Body of pancreas (tissue), 4 donors: ENCODE measurements at regions not wholly inside any gene's neighbourhood (a gene's known extent, or its start where the extent isn't known, plus 50 kb on each side); places are given as distances from the start of the nearest gene placed in this dataset.
A peak's percentile ranks its signal among the peaks of the same experiment; 100 is the strongest.

Experiments used
- ATAC-seq: fragments of 150-250 bp; one replicate; pipeline ENCODE4 v1.9.1; 2016
- DNase-seq, 4 donors: peaks; one replicate each; pipeline ENCODE4 v3.0.0-alpha.2; 2019
- H3K27ac ChIP-seq, 4 donors: fragments of 200-600 bp; sonication (generic); 1 replicate in 3 of 4; 2 replicates in 1 of 4; pipeline versions ENCODE4 v1.5.1 to v1.6.1; 2016 to 2019; ENCODE audit warnings: mild to moderate bottlenecking in 1 of 4, mixed read lengths in 1 of 4, moderate library complexity in 1 of 4
- H3K27me3 ChIP-seq, 2 donors: fragments of 200-600 bp; sonication (generic); one replicate each; pipeline ENCODE4 v1.6.0; 2016; ENCODE audit warnings: mild to moderate bottlenecking in 1 of 2
- H3K36me3 ChIP-seq, 2 donors: fragments of 200-600 bp; sonication (generic); replicated peaks in 1 of 2; 2 replicates each; pipeline ENCODE4 v1.5.1; 2016; ENCODE audit warnings: low read depth in 2 of 2; ENCODE audit not compliant: insufficient read depth in 1 of 2
- H3K4me1 ChIP-seq: fragments of 200-600 bp; sonication (generic); one replicate; pipeline ENCODE4 v1.6.0; 2016
- H3K4me3 ChIP-seq, 2 donors: fragments of 200-600 bp; sonication (generic); 1 replicate in 1 of 2; 2 replicates in 1 of 2; pipeline ENCODE4 v1.5.1; 2016 to 2019
- H3K9me3 ChIP-seq, 3 donors: fragments of 200-600 bp; sonication (generic); 1 replicate in 2 of 3; 2 replicates in 1 of 3; pipeline ENCODE4 v1.5.1; 2016
- POLR2A ChIP-seq, 3 donors: fragments of 450-650 bp; IDR thresholded peaks; one replicate each; pipeline ENCODE4 v1.6.1; 2016; ENCODE audit warnings: antibody characterized with exemption in 3 of 3, mild to moderate bottlenecking in 2 of 3
- WGBS, 2 donors: methylation state at CpG; one replicate each; pipeline ENCODE4 v1.1.5; 2017; 5-methylcytosine and 5-hydroxymethylcytosine counted together
- intact Hi-C: fragments of 100-400 bp; cut with DNase I; formaldehyde crosslinking; loops from one replicate; pipeline ENCODE4 v1.15.1; 2023
- TF ChIP-seq, protein P1 (sequence below), 7 experiments: fragments of 450-650 bp in 4 of 7; fragments of 200-600 bp in 3 of 7; sonication (generic) in 3 of 7; IDR thresholded peaks; one replicate each; pipeline ENCODE4 v1.5.1; 2016 to 2019; ENCODE audit warnings: antibody characterized with exemption in 7 of 7

- Histone ChIP-seq H3K4me3 (no peak overlapping the region), H3K36me3 (no peaks in the 10 kb centered on the region), H3K27me3 (no peaks in the 10 kb centered on the region), H3K27ac (no peak overlapping the region), H3K9me3 (no peaks in the 10 kb centered on the region), H3K4me1 (no peaks in the 10 kb centered on the region)
- no peak for ATAC-seq
- TF ChIP-seq, protein P1, sequence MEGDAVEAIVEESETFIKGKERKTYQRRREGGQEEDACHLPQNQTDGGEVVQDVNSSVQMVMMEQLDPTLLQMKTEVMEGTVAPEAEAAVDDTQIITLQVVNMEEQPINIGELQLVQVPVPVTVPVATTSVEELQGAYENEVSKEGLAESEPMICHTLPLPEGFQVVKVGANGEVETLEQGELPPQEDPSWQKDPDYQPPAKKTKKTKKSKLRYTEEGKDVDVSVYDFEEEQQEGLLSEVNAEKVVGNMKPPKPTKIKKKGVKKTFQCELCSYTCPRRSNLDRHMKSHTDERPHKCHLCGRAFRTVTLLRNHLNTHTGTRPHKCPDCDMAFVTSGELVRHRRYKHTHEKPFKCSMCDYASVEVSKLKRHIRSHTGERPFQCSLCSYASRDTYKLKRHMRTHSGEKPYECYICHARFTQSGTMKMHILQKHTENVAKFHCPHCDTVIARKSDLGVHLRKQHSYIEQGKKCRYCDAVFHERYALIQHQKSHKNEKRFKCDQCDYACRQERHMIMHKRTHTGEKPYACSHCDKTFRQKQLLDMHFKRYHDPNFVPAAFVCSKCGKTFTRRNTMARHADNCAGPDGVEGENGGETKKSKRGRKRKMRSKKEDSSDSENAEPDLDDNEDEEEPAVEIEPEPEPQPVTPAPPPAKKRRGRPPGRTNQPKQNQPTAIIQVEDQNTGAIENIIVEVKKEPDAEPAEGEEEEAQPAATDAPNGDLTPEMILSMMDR (IDR thresholded peaks at IDR 0.05) = no peak
- no peak for TF ChIP-seq POLR2A (IDR thresholded peaks at IDR 0.05)
- WGBS, 2 donors = 43 to 49% methylated on average over 5 of the region's 5 CpGs
- no peak for DNase-seq
- intact Hi-C loops = no loop called here
Observed at GRCh38 chr3:82030916-82031315, 269.5 kb upstream of the GBE1 start.

DNA sequence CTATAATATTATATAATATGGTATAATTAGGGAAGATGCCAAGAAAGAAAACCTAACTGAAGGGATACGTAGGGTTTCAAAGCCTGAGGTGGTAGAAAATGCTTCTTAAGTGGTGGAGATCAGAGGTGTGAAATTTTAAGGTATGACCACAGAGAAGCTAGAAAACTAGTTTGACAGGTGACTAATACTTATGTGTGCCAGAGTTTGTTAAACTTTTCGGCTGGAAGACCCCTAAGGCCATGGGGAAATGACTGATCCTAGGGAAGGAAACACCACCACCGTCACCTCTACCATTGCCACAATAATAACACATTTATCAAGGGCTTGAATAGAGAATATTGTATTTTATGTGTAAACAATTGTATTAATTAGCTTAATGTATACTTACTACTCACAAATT is 261.4 kb upstream of the GBE1 start:
- no peak for ATAC-seq
- Histone ChIP-seq H3K9me3 (no peaks in the 10 kb centered on the region), H3K36me3 (no peaks in the 10 kb centered on the region), H3K27ac (no peak overlapping the region), H3K4me3 (no peak overlapping the region), H3K27me3 (no peaks in the 10 kb centered on the region), H3K4me1 (no peaks in the 10 kb centered on the region)
- no peak for DNase-seq
- intact Hi-C loops = no loop called here
- no peak for TF ChIP-seq POLR2A (IDR thresholded peaks at IDR 0.05)
- WGBS, 2 donors = 68 to 75% methylated on average over 3 of the region's 3 CpGs

GRCh38 chr3:82020282-82020681 is 258.8 kb upstream of the GBE1 start:
- DNase-seq = no peak
- WGBS, 2 donors = 61 to 67% methylated on average over 3 of the region's 3 CpGs
- H3K4me3 ChIP-seq = no peak overlapping the region

GRCh38 chr3:82015241-82015640 is 253.8 kb upstream of the GBE1 start:
- no peak overlapping the region for H3K27ac ChIP-seq
- WGBS, 2 donors = 78 to 91% methylated on average over 1 of the region's 1 CpG
- ATAC-seq (no peak), DNase-seq (no peak)
- intact Hi-C loops = no loop called here
- no peak overlapping the region for H3K4me3 ChIP-seq
- no peaks in the 10 kb centered on the region for H3K36me3 ChIP-seq
- no peaks in the 10 kb centered on the region for H3K9me3 ChIP-seq
- TF ChIP-seq, protein P1 (IDR thresholded peaks at IDR 0.05) = no peak
- no peak for TF ChIP-seq POLR2A (IDR thresholded peaks at IDR 0.05)
- no peaks in the 10 kb centered on the region for H3K4me1 ChIP-seq
- H3K27me3 ChIP-seq = no peaks in the 10 kb centered on the region

More at GRCh38 chr3:82020282-82020681, 258.8 kb upstream of the GBE1 start:
- no peaks in the 10 kb centered on the region for H3K27me3 ChIP-seq
- H3K9me3 ChIP-seq = no peaks in the 10 kb centered on the region
- no peaks in the 10 kb centered on the region for H3K4me1 ChIP-seq
- intact Hi-C loops = no loop called here
- H3K27ac ChIP-seq = no peak overlapping the region
- TF ChIP-seq, protein P1 (IDR thresholded peaks at IDR 0.05) = no peak
- TF ChIP-seq POLR2A (IDR thresholded peaks at IDR 0.05) = no peak
- no peak for ATAC-seq
- no peaks in the 10 kb centered on the region for H3K36me3 ChIP-seq

DNA sequence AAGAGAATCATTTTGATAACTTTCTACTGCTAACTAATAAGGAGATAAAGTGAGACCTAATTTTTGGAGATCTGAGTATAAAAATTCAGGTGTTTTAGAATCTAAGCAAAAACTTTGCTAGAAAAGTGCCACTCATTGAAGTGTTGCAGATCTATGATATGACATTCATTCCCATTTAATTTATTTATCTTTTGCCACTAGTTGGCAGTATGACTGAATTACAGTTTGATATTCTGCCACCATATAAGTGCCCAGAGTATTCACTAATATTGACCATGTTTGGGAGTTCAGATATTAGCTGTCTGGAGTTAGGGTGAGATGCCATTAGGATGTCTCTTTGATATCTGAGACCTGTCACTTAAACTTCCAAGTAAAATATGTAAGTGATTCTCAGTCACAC is 251.3 kb upstream of the GBE1 start:
- Histone ChIP-seq H3K36me3 (no peaks in the 10 kb centered on the region), H3K4me1 (no peaks in the 10 kb centered on the region), H3K27ac (no peak overlapping the region), H3K4me3 (no peak overlapping the region), H3K9me3 (no peaks in the 10 kb centered on the region), H3K27me3 (no peaks in the 10 kb centered on the region)
- no peak for ATAC-seq
- no peak for TF ChIP-seq POLR2A (IDR thresholded peaks at IDR 0.05)
- TF ChIP-seq, protein P1 (IDR thresholded peaks at IDR 0.05) = peak in 2 of 7 experiments; percentile 8 to 20
- intact Hi-C loops = no loop called here
- no peak for DNase-seq
